A673 (cell line): ENCODE measurements at regions not wholly inside any gene's neighbourhood (a gene's known extent, or its start where the extent isn't known, plus 50 kb on each side); places are given as distances from the start of the nearest gene placed in this dataset.

ENCODE experiments used
- CTCF ChIP-seq: fragments of 300-800, 200-600 bp; sonication (generic); conservative IDR thresholded peaks from 2 replicates; pipeline ENCODE4 v1.5.1; 2017; ENCODE audit warnings: low read depth, mild to moderate bottlenecking, antibody characterized with exemption, low read length, moderate library complexity, mixed read lengths
- EZH2 ChIP-seq: fragments of 200-600 bp; sonication (generic); IDR thresholded peaks from 2 replicates; pipeline ENCODE4 v1.6.1; 2017; ENCODE audit warnings: borderline replicate concordance, low read depth, mild to moderate bottlenecking, mixed read lengths, antibody characterized with exemption, low read length; ENCODE audit not compliant: poor library complexity, severe bottlenecking

GRCh38 chrX:45513042-45513441 lies 312.4 kb upstream of the DIPK2B start:
- TF ChIP-seq CTCF (no peak), EZH2 (no peak)
